T follicular helper cell (primary cell): ENCODE measurements at regions not wholly inside any gene's neighbourhood (a gene's known extent, or its start where the extent isn't known, plus 50 kb on each side); places are given as distances from the start of the nearest gene placed in this dataset.

Source experiments
- DNase-seq: peaks from one replicate; pipeline ENCODE4 v3.0.0-alpha.2; 2020; ENCODE audit warnings: low read depth

GRCh38 chr19:28019901-28020300, 1193.0 kb downstream of the UQCRFS1 start:
- DNase-seq, result no peak

- DNase-seq, result no peak
Observed at GRCh38 chr19:28019371-28019770, 1193.6 kb downstream of the UQCRFS1 start.

GRCh38 chr19:28018499-28018898, 1194.5 kb downstream of the UQCRFS1 start:
- no peak for DNase-seq

GRCh38 chr19:28014615-28015405, 1198.1 kb downstream of the UQCRFS1 start:
- DNase-seq, result no peak

GRCh38 chr19:28012361-28012760, 1200.6 kb downstream of the UQCRFS1 start:
- DNase-seq, result no peak

- DNase-seq, result no peak
Observed at GRCh38 chr19:28010656-28011055, 1202.3 kb downstream of the UQCRFS1 start.

GRCh38 chr19:28009696-28010095, 1203.3 kb downstream of the UQCRFS1 start:
- no peak for DNase-seq

- DNase-seq, result no peak
Observed at GRCh38 chr19:28008695-28009094, 1204.3 kb downstream of the UQCRFS1 start.

GRCh38 chr19:28003543-28003942, 1209.4 kb downstream of the UQCRFS1 start:
- no peak for DNase-seq

GRCh38 chr19:27997069-27997468, 1215.9 kb downstream of the UQCRFS1 start:
- DNase-seq, result no peak

GRCh38 chr19:27993619-27994570, 1219.1 kb downstream of the UQCRFS1 start:
- no peak for DNase-seq

GRCh38 chr19:27986299-27986698, 1226.7 kb downstream of the UQCRFS1 start:
- DNase-seq, result no peak

- no peak for DNase-seq
Observed at GRCh38 chr19:27975419-27976005, 1237.4 kb downstream of the UQCRFS1 start.

- DNase-seq, result no peak
Observed at GRCh38 chr19:27974082-27974513, 1238.9 kb downstream of the UQCRFS1 start.

GRCh38 chr19:27972291-27973040, 1240.5 kb downstream of the UQCRFS1 start:
- no peak for DNase-seq

GRCh38 chr19:27971869-27972268, 1241.1 kb downstream of the UQCRFS1 start:
- DNase-seq, result no peak

GRCh38 chr19:27971071-27971470, 1241.9 kb downstream of the UQCRFS1 start:
- no peak for DNase-seq

- DNase-seq, result no peak
Observed at GRCh38 chr19:27966390-27966816, 1246.5 kb downstream of the UQCRFS1 start.

- DNase-seq, result no peak
Observed at GRCh38 chr19:27964185-27964584, 1248.8 kb downstream of the UQCRFS1 start.

GRCh38 chr19:27962264-27962663, 1250.7 kb downstream of the UQCRFS1 start:
- no peak for DNase-seq
